Activated CD4-positive, alpha-beta T cell treated with anti-CD3 and anti-CD28 coated beads, Interleukin-2, amount 10 ng/mL, durations not matched to agents 7 days and 5 days (primary cell): ENCODE measurements at regions not wholly inside any gene's neighbourhood (a gene's known extent, or its start where the extent isn't known, plus 50 kb on each side); places are given as distances from the start of the nearest gene placed in this dataset.

Source experiments
- CTCF ChIA-PET: fragments of 350-600 bp; sonication (Branson Sonifier 250); formaldehyde crosslinking; loops from one replicate; lab custom pipeline; 2021; ENCODE audit warnings: antibody characterized with exemption; lab: Charles Lee
- POLR2A ChIA-PET: fragments of 350-600 bp; sonication (Branson Sonifier 250); formaldehyde crosslinking; loops from one replicate; lab custom pipeline; 2021; ENCODE audit warnings: antibody characterized with exemption; lab: Charles Lee
- DNase-seq: peaks from one replicate; pipeline ENCODE4 v3.0.0-alpha.2; 2020
- H3K27ac Mint-ChIP-seq: one replicate; pipeline ENCODE4 v1.8.0; 2021; ENCODE audit warnings: mild to moderate bottlenecking, moderate library complexity, mixed read lengths
- H3K27me3 Mint-ChIP-seq: one replicate; pipeline ENCODE4 v1.8.0; 2021; ENCODE audit warnings: mixed read lengths
- H3K36me3 Mint-ChIP-seq: one replicate; pipeline ENCODE4 v1.8.0; 2021; ENCODE audit warnings: low read depth, mixed read lengths
- H3K4me1 Mint-ChIP-seq: one replicate; pipeline ENCODE4 v1.8.0; 2021; ENCODE audit warnings: mixed read lengths
- H3K4me3 Mint-ChIP-seq: one replicate; pipeline ENCODE4 v1.8.0; 2021; ENCODE audit warnings: mild to moderate bottlenecking, moderate library complexity, mixed read lengths
- H3K9me3 Mint-ChIP-seq: one replicate; pipeline ENCODE4 v1.8.0; 2021; ENCODE audit warnings: mixed read lengths

DNA sequence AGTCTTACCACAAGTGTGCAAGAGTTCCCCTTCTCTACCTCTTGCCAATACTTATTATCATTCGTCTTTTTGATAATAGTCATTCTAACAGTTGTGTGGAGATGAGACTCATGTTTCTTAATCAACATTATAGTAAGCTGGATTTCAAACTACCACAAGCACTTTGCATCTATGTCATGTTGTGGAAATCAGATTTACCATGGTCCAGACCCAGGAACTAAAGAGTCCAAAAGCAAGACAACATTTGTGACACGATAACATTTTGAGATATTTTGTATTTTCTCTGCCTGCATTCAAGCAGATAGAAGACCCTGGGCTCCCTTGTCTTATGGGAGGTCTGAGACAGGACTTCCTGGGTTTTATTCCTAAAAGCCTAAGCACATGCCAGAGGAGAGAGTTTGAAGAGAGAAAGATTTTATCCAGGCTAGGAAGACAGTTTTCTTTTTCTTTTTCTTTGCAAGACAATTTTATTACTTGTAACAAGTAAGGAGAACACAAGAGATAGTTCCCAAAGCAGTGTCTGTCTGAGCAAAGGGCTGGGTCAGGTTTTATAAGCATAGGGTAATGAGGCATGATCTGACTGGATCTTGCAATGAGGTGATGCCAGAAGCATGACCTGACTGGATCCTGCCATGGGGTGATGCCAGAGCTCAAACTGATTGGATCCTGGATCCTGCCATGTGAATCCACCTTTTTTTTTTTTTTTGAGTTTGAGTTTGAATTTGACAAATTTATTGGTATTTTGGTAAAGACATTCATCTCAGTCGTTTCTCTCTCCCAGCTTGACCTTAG is 180.5 kb upstream of the HMGA2 start:
- Mint-ChIP-seq H3K27me3 (peaks cover 12% of the 10 kb centered on the region), H3K4me1 (no peaks in the 10 kb centered on the region), H3K27ac (no peak overlapping the region), H3K4me3 (no peak overlapping the region), H3K36me3 (no peaks in the 10 kb centered on the region), H3K9me3 (peaks cover 1% of the 10 kb centered on the region)
- DNase-seq, result no peak
- CTCF ChIA-PET, result no interaction called here
- POLR2A ChIA-PET, result no interaction called here

DNA sequence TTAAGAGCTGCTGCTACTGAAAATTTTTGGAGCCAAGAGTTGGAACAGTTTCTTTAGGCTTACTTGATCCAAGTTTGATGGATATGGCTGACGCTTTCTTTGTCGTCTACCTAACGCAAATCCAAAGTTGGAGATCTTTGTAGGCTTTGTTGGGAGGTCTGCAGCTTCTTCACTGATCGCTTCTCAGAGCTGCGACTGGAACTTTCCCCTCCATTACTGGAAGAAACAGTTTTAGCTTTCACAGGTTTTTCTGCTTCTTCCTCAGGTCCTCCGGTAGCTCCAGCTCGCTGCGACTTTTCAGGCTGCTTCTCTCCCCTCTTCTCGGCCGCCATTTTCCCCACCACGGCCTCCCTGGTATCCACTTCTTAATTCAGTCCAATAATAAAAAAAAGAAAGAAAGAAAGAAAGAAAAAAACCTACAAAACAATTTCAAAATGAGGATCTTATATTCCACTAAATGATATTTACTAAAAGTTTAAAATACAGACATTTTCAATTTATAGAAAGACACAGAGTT is 178.1 kb upstream of the HMGA2 start:
- Mint-ChIP-seq H3K9me3 (peaks cover 2% of the 10 kb centered on the region), H3K36me3 (no peaks in the 10 kb centered on the region), H3K4me3 (no peak overlapping the region), H3K27me3 (peaks cover 14% of the 10 kb centered on the region), H3K27ac (no peak overlapping the region), H3K4me1 (no peaks in the 10 kb centered on the region)
- ChIA-PET CTCF (no interaction called here), POLR2A (no interaction called here)
- DNase-seq, result no peak

DNA sequence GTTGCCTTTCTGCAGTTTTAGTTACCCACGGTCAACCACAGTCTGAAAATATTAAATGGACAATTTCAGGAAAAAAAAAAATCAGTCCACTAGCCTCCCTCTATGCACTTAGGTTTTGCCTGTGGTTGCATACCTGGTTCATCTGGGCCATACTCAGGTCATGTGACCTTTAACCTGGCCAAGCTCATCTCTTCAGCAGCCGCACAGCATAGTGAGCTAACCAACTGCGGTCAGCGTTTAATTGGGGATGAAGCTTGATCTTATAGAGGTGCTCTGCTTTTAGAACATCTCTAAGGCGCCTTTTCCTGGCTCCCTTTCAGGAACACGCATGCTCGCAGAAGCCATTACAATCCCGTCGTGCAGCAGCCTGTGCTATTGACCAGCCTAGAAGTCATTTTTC is 177.2 kb upstream of the HMGA2 start:
- H3K27ac Mint-ChIP-seq, result no peak overlapping the region
- no peak for DNase-seq
- ChIA-PET POLR2A (interaction anchor here (0.6 kb wide), 1 partner anchor 93 kb away, joined by 3 read pairs; no protein-coding TSS in a partner anchor), CTCF (no interaction called here)
- H3K4me3 Mint-ChIP-seq, result no peak overlapping the region
- H3K9me3 Mint-ChIP-seq, result peaks cover 3% of the 10 kb centered on the region
- H3K36me3 Mint-ChIP-seq, result no peaks in the 10 kb centered on the region
- H3K27me3 Mint-ChIP-seq, result peaks cover 9% of the 10 kb centered on the region
- H3K4me1 Mint-ChIP-seq, result no peaks in the 10 kb centered on the region

DNA sequence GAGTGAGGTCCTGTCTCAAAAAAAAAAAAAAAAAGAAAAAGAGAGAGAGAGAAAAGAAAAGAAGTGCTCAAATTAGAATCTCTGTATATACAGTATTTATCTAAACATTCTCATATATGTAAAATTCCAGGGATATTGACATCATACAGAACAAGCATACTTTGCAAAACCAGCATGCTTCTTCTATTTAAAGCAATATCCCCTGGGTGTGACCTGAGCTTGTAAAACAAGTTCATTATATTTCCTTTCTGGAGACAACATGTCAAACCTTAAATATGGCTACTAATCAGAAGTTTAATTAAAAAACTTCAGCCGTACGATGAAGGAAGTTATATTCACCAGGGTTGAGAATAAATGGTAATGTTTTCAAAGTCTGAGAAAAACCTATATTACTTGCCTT is 175.8 kb upstream of the HMGA2 start:
- no peak overlapping the region for H3K27ac Mint-ChIP-seq
- CTCF ChIA-PET, result no interaction called here
- POLR2A ChIA-PET, result no interaction called here
- DNase-seq, result no peak
- no peak overlapping the region for H3K4me3 Mint-ChIP-seq
- H3K9me3 Mint-ChIP-seq, result peaks cover 3% of the 10 kb centered on the region
- H3K27me3 Mint-ChIP-seq, result peaks cover 8% of the 10 kb centered on the region
- H3K36me3 Mint-ChIP-seq, result no peaks in the 10 kb centered on the region
- H3K4me1 Mint-ChIP-seq, result no peaks in the 10 kb centered on the region

DNA sequence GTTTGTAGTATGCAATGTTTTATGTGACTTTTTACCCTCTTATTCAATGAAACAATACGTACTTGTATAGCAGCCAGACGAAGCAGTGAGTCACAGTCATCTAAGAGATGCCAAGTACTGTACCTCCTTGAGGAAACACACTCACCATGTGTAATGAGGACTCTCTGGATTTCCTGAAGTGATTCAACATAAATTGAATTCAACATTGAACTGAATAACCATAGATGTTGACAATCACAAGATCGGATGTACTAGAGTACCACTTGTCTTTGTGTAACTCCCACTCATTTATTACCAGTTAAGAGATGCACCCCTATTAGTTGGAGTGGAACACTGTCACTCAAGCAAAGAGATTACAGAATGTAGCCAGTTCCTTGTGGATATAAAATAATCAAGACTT is 175.2 kb upstream of the HMGA2 start:
- H3K9me3 Mint-ChIP-seq, result peaks cover 3% of the 10 kb centered on the region
- DNase-seq, result no peak
- ChIA-PET CTCF (no interaction called here), POLR2A (no interaction called here)
- H3K27ac Mint-ChIP-seq, result no peak overlapping the region
- no peaks in the 10 kb centered on the region for H3K4me1 Mint-ChIP-seq
- H3K4me3 Mint-ChIP-seq, result no peak overlapping the region
- peaks cover 6% of the 10 kb centered on the region for H3K27me3 Mint-ChIP-seq
- no peaks in the 10 kb centered on the region for H3K36me3 Mint-ChIP-seq

DNA sequence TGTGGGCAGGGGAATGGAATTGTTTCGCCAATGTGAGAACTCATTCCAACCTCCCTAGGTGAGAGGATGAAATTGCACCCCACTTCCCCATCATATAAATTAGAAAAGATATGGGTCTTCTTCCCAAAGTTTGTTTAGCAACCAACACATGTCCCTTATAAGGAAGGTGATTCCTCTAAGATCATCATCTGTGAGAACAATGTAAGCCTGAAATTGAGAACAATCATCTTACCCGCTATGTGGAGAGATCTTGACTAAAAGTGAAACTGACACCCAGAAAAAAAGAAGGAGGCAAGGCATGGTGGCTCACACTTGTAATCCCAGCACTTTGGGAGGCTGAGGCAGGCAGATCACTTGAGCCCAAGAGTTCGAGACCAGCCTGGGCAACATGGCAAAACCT is 173.2 kb upstream of the HMGA2 start:
- no peaks in the 10 kb centered on the region for H3K4me1 Mint-ChIP-seq
- H3K36me3 Mint-ChIP-seq, result no peaks in the 10 kb centered on the region
- H3K27ac Mint-ChIP-seq, result peak overlapping the region; percentile 38
- no peak overlapping the region for H3K4me3 Mint-ChIP-seq
- peaks cover 3% of the 10 kb centered on the region for H3K9me3 Mint-ChIP-seq
- ChIA-PET CTCF (no interaction called here), POLR2A (no interaction called here)
- no peak for DNase-seq
- peaks cover 5% of the 10 kb centered on the region for H3K27me3 Mint-ChIP-seq

DNA sequence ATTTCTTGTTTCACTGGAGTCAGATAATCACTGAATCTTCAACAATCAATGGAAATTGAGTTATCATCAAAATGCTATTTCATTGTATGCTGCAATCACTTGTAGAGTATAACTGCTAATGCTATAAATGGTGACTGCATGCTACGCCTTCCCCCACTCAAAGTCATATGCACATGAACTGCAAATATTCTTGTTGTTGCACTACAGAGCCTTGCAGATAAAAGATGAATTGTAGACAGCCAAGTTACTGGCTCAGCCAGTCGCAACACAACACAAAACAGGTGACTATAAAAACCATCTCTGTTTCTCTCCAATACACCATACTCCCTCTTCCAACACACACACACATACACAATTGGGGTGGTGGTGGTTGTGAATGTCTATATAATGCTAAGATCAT is 171.0 kb upstream of the HMGA2 start:
- POLR2A ChIA-PET, result no interaction called here
- peaks cover 8% of the 10 kb centered on the region for H3K27me3 Mint-ChIP-seq
- CTCF ChIA-PET, result no interaction called here

DNA sequence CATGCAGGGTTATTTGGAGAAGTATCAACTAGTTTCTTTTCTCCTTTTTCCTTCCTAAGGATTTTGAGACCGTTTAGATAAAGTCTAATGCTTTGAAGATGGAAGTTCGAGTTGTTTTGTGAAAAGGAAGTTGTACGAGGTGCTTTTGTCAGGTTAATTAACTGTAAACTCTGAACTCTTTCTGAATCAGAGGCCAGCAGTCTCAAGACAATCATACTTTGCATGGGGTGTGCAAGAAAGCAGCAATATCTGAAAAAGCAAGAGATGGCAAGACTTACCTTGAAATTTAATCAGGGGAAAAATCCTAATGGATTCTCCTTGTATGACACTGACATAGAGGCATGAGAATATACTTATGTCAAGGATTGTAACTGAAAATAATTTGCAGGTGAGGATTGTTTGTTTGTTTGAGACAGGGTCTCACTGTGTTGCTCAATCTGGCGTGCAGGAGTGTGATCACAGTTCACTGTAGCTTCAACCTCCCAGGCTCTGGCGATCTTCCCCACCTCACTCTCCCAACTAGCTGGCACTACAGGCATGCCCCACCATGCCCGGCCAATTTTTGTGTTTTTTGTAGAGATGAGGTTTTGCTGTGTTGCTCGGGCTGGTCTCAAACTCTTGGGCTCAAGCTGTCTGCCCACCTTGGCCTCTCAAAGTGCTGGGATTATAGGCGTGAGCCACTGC is 170.2 kb upstream of the HMGA2 start:
- POLR2A ChIA-PET, result no interaction called here
- H3K27ac Mint-ChIP-seq, result no peak overlapping the region
- H3K4me3 Mint-ChIP-seq, result no peak overlapping the region
- H3K36me3 Mint-ChIP-seq, result no peaks in the 10 kb centered on the region
- peaks cover 11% of the 10 kb centered on the region for H3K27me3 Mint-ChIP-seq
- H3K4me1 Mint-ChIP-seq, result no peaks in the 10 kb centered on the region
- no peak for DNase-seq
- H3K9me3 Mint-ChIP-seq, result peaks cover 3% of the 10 kb centered on the region
- CTCF ChIA-PET, result no interaction called here

More for the DNA sequence above, 171.0 kb upstream of the HMGA2 start:
- no peaks in the 10 kb centered on the region for H3K36me3 Mint-ChIP-seq
- no peak overlapping the region for H3K4me3 Mint-ChIP-seq
- no peaks in the 10 kb centered on the region for H3K4me1 Mint-ChIP-seq
- no peak for DNase-seq
- H3K27ac Mint-ChIP-seq, result no peak overlapping the region
- peaks cover 3% of the 10 kb centered on the region for H3K9me3 Mint-ChIP-seq

DNA sequence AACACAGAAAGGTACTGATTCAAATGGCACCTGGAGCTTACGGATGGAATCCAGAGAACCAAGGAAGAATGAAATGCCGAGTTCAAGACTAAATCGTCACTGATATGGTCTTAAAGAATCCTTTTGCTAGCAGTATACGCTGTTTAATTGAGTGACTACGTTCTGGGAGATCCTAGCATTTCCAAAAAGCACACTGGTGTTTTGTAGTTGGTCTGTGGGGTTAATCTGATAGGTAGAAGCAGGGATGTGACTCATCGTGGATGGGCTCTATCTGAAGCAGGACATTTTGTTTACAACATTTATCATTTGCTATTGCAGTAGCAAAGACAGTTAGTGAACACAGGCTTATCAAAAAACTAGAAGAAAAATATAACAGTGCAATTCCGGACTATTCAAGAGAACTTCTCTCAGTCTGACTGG is 169.2 kb upstream of the HMGA2 start:
- Mint-ChIP-seq H3K4me1 (no peaks in the 10 kb centered on the region), H3K27ac (no peak overlapping the region), H3K36me3 (no peaks in the 10 kb centered on the region), H3K27me3 (peaks cover 16% of the 10 kb centered on the region), H3K9me3 (peaks cover 3% of the 10 kb centered on the region), H3K4me3 (no peak overlapping the region)
- ChIA-PET POLR2A (no interaction called here), CTCF (no interaction called here)
- no peak for DNase-seq

DNA sequence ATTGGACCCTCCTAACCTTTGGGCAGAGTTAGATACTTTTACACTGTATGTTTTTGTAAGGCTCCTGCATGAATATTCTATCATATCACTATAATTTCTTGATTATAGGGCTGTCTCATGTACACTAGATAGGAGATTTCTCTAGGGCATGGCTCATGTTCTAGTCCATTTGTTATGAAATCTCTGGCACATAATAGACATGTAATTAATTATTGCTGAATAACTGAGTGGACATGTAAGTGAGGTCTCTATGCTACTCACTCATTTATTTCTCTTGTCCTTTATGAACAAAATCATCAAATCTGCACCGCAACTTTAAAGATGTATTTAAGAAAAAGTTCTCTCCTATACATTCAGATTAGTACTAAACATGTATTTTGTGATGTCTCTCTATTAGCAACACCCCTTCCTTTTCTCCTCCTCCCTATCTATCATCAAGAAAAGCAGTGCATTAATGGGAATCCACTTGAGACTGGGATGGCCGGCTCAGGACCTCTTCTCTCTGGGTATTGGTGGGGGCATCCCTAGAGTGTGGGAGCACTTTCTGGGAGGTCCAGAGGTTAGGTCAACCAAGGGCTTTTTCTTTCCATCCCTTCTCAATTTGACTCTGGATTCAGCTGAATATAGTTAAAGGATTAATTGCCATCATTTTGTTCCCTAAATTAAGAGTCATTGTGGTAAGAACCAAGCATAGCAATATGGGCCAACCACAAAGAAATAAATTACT is 168.0 kb upstream of the HMGA2 start:
- POLR2A ChIA-PET, result no interaction called here
- H3K4me3 Mint-ChIP-seq, result no peak overlapping the region
- H3K4me1 Mint-ChIP-seq, result no peaks in the 10 kb centered on the region
- CTCF ChIA-PET, result no interaction called here
- no peaks in the 10 kb centered on the region for H3K36me3 Mint-ChIP-seq
- H3K9me3 Mint-ChIP-seq, result no peaks in the 10 kb centered on the region
- peaks cover 16% of the 10 kb centered on the region for H3K27me3 Mint-ChIP-seq
- DNase-seq, result no peak
- H3K27ac Mint-ChIP-seq, result no peak overlapping the region

DNA sequence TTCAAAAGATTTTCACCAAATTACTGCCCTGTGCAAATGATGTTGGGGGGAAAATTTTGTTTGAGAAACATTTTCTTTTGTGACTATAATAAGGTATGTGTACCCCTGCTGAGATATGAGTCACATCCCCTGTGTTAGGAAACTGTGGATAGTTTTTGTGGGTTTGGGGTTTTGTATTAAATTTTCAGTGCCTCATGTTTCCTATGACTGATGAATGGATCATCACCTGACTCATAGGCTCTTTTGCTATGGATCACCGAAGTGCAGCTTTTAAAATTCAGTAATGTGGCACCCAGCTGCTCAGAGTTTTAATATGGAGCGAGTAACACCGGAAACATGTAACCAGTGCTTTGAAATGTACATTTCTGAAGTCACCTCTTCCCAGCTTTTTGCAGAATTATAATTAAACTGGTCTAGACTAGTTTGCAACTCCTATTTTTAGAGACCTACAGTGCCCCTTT is 167.4 kb upstream of the HMGA2 start:
- Mint-ChIP-seq H3K9me3 (no peaks in the 10 kb centered on the region), H3K36me3 (no peaks in the 10 kb centered on the region), H3K27ac (no peak overlapping the region), H3K4me3 (no peak overlapping the region), H3K27me3 (peaks cover 16% of the 10 kb centered on the region), H3K4me1 (no peaks in the 10 kb centered on the region)
- POLR2A ChIA-PET, result no interaction called here
- DNase-seq, result no peak
- CTCF ChIA-PET, result no interaction called here

DNA sequence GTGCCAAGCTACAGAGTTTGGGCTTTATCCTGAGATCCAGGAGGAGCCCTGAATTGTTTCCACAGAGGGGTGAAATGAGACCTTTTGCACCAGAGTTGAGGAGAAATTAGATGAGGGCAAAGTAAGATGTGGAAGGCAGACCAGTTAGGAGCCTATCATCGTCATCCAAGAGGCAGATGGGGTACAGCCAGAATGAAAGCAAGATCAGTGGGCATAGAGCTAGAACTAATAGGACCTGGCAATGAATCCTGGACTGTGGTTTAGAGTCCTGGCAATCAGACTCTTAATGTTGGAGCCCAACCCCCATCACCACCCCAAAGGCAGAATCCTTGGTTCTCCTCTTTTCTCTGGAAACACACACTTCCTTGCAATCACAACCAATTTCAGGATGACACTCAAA is 166.6 kb upstream of the HMGA2 start:
- CTCF ChIA-PET, result interaction anchor here (0.6 kb wide), 1 partner anchor 102 kb away, joined by 3 read pairs; no protein-coding TSS in a partner anchor
- H3K27me3 Mint-ChIP-seq, result peaks cover 16% of the 10 kb centered on the region

DNA sequence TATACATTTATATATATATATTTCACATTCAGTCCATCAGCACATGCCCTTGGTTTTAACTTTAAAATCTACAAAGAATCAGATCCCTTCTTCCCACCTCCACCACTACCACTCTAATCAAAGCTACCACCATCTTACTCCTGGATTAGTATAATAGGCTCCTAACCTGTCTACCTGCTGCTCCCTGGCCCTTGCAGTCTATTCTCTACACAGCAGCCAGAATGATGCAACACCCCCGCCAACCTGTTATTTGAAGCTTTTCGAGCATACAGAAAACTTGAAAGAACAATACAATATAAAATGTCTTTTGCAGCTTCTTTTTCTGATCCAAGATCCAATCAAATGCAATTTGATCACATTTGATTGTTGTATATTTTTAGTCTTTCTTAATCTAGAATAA is 165.9 kb upstream of the HMGA2 start:
- Mint-ChIP-seq H3K4me1 (no peaks in the 10 kb centered on the region), H3K36me3 (no peaks in the 10 kb centered on the region), H3K27ac (no peak overlapping the region), H3K9me3 (no peaks in the 10 kb centered on the region), H3K27me3 (peaks cover 15% of the 10 kb centered on the region), H3K4me3 (no peak overlapping the region)
- POLR2A ChIA-PET, result no interaction called here
- no peak for DNase-seq
- CTCF ChIA-PET, result interaction anchor here (0.6 kb wide), 1 partner anchor 103 kb away, joined by 3 read pairs; no protein-coding TSS in a partner anchor

More for the DNA sequence above, 166.6 kb upstream of the HMGA2 start:
- Mint-ChIP-seq H3K4me1 (no peaks in the 10 kb centered on the region), H3K9me3 (no peaks in the 10 kb centered on the region), H3K27ac (no peak overlapping the region), H3K4me3 (no peak overlapping the region), H3K36me3 (no peaks in the 10 kb centered on the region)
- no peak for DNase-seq
- POLR2A ChIA-PET, result no interaction called here
